CD4-positive, alpha-beta T cell treated with Interleukin-4 for 1 hour (primary cell): ENCODE measurements at regions not wholly inside any gene's neighbourhood (a gene's known extent, or its start where the extent isn't known, plus 50 kb on each side); places are given as distances from the start of the nearest gene placed in this dataset.

Experiments used
- DNase-seq, 2 donors: peaks; one replicate each; pipeline ENCODE4 v3.0.0-alpha.2; 2020 to 2022

- no peak for DNase-seq
These were observed 457.7 kb downstream of the EFNA5 start for GRCh38 chr5:107213025-107213424.

- no peak for DNase-seq
These were observed 459.1 kb downstream of the EFNA5 start for GRCh38 chr5:107211630-107212029.

GRCh38 chr5:107208867-107209266, 461.9 kb downstream of the EFNA5 start:
- no peak for DNase-seq

GRCh38 chr5:107204413-107204812, 466.3 kb downstream of the EFNA5 start:
- no peak for DNase-seq

- no peak for DNase-seq
These were observed 467.5 kb downstream of the EFNA5 start for GRCh38 chr5:107203243-107203642.

- no peak for DNase-seq
These were observed 471.0 kb downstream of the EFNA5 start for GRCh38 chr5:107199756-107200155.

- no peak for DNase-seq
These were observed 474.2 kb downstream of the EFNA5 start for GRCh38 chr5:107196500-107197059.

- no peak for DNase-seq
These were observed 474.8 kb downstream of the EFNA5 start for GRCh38 chr5:107195890-107196395.

GRCh38 chr5:107184871-107185270, 485.9 kb downstream of the EFNA5 start:
- DNase-seq: no peak

- DNase-seq: no peak
These were observed 486.7 kb downstream of the EFNA5 start for GRCh38 chr5:107184066-107184465.

- DNase-seq: no peak
These were observed 500.1 kb downstream of the EFNA5 start for GRCh38 chr5:107170620-107171019.

- no peak for DNase-seq
These were observed 500.9 kb downstream of the EFNA5 start for GRCh38 chr5:107169867-107170266.

- no peak for DNase-seq
These were observed 501.6 kb downstream of the EFNA5 start for GRCh38 chr5:107168848-107169752.

- no peak for DNase-seq
These were observed 502.7 kb downstream of the EFNA5 start for GRCh38 chr5:107168086-107168485.

- DNase-seq: no peak
These were observed 505.4 kb downstream of the EFNA5 start for GRCh38 chr5:107165296-107165695.

GRCh38 chr5:107157809-107158208, 512.9 kb downstream of the EFNA5 start:
- DNase-seq: no peak

GRCh38 chr5:107155707-107156106, 515.0 kb downstream of the EFNA5 start:
- no peak for DNase-seq

GRCh38 chr5:107154593-107154992, 516.1 kb downstream of the EFNA5 start:
- DNase-seq: no peak

- DNase-seq: no peak
These were observed 517.5 kb downstream of the EFNA5 start for GRCh38 chr5:107153283-107153682.

GRCh38 chr5:107149243-107150005, 521.3 kb downstream of the EFNA5 start:
- DNase-seq: no peak

GRCh38 chr5:107147589-107147988, 523.1 kb downstream of the EFNA5 start:
- DNase-seq: no peak

- DNase-seq: no peak
These were observed 523.8 kb downstream of the EFNA5 start for GRCh38 chr5:107146901-107147300.

- DNase-seq: no peak
These were observed 535.3 kb downstream of the EFNA5 start for GRCh38 chr5:107135391-107135790.

GRCh38 chr5:107134931-107135330, 535.8 kb downstream of the EFNA5 start:
- no peak for DNase-seq
